Right forelimb (tissue), 1 donor: ENCODE measurements at regions not wholly inside any gene's neighbourhood (a gene's known extent, or its start where the extent isn't known, plus 50 kb on each side); places are given as distances from the start of the nearest gene placed in this dataset.

Experiments used
- DNase-seq: peaks from one replicate; pipeline ENCODE4 v3.0.0-alpha.2; 2018

DNA sequence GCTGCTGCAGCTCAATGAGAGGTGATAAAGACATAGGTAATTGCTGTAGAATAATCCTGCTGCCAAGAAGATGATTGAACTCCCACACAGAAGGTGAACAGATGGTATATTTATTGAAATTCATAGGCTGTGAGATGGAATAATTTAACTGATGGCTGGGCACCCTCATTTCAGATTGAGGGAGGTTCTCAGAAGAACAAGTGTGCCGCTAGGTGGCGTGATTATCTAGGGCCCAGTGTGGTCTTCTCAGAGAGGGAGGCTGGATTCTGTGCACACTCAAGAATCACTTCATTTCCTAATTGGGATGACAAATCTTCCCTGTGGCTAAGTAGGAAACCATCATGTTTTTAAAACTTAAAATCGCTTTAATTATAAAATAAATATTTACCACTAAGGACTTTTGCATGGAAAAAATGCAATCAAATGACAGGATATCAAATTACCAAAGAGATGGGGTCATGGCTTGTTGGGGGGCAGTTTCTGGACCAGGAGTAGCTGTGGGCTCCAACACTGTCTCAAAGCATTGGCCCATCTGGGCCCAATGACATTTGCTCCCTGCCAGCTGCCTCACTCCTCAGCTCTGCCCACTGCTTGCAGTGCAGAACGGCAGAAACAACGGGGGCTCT is 132.3 kb downstream of the SNAPC1 start:
- DNase-seq: peak; percentile 53

DNA sequence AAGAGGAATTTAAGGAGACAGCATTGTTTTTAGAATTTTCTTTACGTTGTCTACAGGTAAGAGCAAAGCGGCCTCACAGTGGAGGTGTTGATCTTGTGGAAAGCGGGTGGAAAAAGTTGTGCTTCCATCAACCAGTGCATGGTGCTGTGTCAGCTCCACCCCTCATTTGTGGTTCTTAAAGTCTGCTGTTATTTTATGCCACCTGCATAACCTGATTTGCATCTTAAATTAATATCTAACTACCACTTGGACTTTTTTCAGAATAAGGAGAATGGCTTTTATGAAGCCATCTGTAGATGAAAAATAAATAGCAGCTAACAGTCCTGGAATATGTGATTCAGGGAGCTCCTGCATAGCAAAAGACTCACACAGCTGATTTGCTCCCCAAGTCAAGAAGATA is 135.1 kb downstream of the SNAPC1 start:
- no peak for DNase-seq

DNA sequence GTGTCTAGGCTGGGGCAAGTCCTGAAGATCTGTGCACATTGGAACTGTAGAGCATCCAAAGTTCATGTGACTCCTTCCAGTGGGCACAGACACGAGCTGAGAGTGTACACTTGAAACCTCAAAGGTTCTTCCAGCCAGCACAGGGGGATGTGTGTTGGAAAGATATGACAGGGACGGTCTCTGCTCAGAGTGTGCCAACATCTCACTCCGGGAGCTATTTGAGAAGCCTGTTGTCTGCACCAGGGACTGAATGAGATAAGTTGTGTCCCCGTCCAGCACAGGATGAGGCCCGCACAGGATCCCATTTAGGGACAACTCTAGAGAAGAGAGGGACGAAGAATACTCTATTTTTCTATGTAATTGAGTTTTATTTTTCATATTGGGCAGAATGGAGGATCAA is 136.3 kb downstream of the SNAPC1 start:
- no peak for DNase-seq

DNA sequence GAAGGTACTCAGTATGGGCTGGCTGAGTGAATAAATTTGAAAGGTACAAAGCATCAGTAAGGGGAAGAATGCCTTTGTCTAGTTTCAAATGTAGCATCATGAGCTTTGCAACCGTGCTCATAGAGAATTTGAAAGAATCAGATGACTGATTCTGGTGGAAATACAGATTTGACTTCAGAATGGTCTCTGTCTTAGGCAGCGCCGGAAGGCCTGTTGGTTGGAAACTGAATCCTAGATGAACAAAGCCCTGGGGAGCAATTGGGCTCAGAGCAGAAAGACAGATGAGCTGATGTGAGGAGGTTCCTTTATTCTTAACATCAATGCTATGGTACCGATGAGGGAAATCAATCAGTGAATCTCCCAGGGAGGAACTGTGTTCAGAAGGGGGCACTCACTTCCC is 137.3 kb downstream of the SNAPC1 start:
- no peak for DNase-seq

DNA sequence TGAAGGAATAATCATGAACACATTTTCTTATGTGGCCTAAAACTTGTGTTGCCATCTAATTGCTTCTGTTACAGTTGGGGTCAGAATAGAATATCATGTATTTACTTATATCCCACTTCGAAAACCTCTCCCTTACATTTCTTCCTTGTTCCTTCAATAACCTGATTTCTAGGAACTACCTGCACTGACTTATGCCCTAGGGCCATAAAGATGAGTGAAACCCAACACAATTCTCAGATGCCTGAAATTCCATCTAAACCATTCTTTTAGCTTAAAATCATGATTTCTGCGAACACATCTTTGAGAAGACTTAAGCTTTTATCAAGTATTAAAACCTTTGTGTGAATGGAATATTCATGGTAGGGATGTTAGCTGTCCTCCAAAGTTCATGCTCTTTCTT is 142.7 kb downstream of the SNAPC1 start:
- DNase-seq: no peak

DNA sequence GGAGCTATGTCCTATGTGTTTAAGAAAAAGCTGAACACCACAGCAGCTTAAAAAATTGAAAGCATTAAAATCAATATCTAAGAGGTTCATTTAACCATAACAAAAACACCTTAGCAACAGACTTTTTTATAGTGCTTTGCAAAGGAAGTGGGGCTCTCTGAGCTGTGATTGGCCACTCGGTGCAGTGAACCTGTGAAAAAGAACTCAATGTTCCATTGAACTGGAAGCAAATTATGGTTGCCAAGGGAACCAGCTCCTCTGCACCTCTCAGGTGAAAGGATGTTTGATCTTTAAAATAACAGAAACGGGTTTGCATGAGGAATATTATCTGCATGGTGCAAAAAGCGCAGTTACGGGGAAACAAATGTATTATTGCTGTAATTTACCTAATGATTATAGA is 149.4 kb downstream of the SNAPC1 start:
- no peak for DNase-seq

DNA sequence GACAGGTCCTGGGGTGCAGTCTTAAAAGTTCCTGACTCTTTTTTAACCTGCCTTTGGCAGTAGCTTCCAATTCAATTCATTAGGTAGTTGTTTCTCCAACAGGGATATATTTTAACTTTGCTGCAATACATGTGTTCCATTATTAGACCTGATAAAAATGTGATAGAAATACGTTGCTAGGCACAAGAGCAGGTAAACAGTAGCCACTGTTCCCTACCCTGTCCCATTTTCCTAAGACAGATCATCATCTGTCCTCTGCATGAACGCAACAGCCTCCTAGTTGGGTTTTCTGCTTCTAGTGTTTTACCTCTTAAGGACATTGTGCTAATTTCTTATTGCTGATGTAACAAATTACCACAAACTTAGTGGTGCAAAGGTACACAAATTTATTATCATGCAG is 156.8 kb downstream of the SNAPC1 start:
- DNase-seq: no peak

DNA sequence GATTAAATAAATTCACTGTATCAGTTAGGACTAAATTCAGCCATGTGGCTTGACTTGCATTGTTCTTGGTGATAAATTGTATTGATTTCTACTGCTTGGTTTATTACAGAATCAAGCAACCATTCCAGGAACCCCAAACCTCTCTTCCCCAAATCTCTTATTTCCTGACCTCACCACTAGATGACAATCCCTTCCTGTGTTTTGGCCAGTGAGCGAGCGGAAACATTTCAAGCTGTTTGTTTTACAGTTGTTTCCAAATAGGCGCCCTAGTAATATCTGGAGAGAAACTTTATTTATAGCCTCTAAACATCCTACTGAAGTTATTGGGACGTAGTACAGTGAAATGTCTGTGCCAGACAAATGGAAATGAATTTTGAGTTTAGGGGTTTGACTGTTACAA is 161.1 kb downstream of the SNAPC1 start:
- no peak for DNase-seq

DNA sequence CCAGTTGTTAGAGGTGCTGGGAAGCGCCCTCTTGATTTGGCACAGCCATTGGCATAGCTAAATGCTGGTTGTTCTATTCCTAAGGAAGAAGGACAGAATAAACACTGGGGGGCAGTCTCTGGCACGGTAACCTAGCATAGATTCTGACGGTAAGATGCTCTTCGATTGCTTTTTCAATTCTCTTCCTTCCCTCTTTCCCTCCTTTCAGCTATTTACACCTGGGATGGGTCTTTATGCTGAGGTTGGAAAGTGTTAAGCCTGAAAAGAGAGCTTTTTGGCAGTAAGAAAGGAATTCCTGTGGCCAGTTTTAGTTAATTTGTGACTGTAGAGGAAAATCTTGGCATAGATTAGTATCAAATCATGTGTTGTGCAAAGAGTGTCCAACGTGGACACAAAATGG is 162.8 kb downstream of the SNAPC1 start:
- DNase-seq: no peak

DNA sequence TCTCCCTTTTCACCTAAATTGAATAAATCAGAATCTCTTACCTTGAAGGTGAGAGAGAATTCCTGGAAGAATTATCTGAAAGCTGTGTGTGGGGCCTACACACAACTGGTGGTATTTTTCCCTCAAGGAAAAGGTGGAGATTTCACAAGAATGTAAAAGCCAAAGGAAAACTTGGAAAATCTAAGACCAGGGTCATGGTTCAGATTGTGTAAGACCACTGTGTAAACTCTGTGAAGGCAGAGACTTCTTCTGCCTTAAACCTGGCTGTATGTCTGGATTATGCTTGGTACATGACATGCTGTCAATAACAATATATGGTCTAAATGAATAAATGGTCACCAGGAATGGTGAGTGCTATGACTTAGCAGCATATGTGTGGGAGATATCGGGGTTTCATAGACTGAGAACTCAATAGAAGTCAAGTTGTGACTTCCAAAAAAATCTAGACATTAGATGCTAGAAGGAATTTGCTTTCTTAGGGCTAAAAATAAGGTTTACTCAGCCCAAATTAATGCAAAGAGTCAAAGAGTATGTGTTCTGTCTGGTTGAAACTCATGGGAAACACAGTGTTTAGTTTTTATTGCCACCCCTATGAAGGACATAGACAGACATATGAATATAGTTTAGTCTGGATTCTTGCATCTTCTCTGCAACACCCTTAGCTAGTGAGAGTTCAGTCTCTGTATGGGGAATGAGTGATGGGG is 163.7 kb downstream of the SNAPC1 start:
- DNase-seq: no peak

DNA sequence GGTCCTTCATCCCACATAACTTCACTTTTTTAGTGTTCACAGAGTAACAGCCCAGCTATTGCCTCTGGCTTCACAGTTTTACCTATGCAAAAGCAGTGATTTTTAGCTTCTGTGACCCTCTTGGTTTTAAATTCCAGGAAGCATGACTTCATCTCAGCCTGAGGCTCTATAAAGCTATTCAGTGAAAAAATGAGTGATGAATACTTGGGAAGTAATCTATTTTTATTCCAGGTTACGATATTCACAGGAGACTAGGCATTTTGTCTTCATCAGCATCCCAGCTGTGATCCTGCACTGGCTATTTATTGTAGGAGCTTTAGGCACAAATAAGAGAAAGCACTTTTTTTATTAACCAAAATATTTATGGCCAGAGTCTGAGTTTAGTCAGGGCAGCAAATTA is 164.8 kb downstream of the SNAPC1 start:
- no peak for DNase-seq

DNA sequence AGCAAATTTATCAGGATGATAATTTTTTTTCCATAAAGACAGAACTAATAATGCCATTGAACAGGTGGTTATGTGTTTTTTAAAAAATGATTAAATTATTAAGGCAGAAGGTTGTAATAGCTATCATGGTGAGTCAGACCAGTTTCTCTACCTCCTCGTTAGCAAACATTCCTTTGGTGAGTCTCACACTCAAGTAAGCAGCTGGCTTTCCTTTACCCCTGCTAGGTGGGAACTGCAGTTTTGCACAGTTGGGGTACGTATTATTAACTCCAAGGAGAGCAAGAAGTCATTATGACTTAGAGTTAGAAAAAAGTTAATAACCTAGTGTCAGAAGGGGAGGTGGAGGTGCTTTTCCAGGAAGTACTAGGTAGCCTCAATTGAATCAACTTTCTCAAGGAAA is 165.3 kb downstream of the SNAPC1 start:
- DNase-seq: no peak

DNA sequence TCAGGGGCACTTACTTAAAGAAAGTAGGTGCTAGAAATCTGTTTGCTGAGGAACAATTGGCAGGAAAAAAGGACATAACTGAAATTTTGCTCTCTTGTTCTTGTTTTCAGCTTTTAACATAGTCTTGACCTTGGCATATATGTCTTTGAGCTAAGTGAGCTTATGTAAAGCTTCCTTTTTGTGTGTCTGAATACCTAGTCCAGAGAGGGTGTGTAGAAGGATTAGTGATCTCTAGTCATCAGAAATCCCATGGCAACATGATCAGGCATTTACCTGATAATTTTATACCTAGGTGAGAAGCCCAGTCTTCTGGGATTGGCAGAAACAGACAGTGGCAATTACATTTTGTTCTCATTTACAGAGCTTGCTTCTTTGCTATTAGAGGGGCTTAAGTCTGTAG is 166.1 kb downstream of the SNAPC1 start:
- no peak for DNase-seq

DNA sequence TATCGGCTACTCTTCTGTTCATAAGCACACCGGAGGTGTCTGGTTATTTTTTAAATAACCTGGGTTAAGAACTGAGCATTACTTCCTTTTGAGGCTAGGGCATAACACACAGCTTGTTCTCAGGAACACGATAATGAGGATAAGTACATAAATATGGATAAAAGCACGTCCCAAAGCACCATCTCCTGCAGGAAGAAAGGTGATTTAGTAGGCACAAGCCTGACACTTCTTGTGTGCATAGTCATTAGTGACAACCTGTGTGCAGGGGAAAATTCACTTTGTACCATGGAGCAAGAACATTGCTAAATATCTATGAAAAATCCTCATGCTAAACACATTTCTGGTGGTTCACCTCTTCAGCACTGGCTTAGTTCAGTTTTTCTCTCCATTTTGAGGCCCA is 166.5 kb downstream of the SNAPC1 start:
- DNase-seq: no peak

DNA sequence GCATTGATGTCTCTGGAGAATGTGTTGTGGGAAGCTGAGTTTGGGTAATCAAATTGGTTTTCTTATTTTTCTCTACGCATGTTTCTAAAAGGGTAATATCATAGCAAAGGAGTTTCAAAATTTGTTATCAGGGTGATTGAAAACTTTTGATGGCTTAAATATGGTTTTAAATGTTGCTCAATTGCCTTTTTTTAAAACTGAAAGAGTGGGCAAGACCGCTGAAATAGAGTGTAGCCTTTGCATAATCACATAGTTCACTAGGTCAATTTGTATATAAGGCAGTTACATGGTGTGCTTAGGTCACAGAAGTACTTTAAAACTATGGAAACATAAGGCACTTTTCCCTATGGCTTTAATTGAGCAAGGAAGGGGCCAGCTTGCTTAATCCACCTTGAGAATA is 167.4 kb downstream of the SNAPC1 start:
- DNase-seq: no peak

DNA sequence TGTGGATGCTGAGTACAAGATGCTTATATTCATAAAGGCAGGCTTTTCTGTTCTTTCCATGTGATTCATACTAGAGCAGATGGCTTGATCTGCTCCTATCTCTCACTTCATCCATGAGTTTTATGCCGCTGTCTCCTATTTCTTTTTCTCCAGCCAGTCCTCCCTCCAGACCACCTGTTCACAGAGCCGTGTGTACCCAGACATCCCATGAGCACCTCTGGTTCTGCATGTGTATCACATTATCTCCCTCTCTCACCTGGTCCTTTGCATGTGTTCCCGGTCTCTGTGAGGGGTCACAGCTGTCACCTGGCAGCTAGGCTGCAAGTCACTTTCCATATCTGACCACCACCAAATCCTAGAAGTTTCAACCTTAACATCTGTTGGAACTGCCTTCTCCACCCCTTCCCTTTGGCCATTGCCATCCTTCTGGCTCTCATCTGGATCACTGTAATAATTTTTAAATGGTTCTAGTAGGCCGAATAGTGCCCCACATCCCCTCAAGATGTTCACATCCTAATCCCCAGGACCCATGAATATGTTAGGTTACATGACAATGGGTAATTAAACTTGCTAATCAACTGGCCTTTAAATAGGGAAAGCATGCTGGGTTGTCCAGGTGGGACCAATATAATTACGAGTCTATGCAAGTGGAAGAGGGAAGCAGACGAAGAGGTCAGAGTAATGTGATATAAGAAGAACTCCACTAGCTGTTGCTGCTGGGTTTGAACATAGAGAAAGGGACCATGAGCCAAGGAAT is 168.1 kb downstream of the SNAPC1 start:
- DNase-seq: no peak

DNA sequence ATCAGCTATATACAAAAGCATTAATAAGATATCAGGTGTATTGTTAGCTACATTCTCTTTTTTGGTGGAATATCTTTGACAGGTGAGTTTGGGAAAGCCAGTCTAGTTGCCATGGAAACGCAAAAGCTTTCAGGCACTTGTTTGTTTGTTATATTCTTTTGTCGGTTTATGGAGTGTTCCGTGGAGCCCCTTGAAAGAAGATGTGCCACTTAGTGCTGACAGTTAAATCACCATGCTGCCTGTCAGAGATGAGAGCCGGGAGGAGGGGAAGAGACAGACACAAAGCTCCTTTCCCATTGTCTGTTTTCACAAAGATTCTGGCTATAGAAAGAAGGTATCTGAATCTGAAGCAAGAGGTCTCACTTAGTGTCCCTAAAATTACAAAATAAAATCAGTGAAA is 170.8 kb downstream of the SNAPC1 start:
- no peak for DNase-seq

DNA sequence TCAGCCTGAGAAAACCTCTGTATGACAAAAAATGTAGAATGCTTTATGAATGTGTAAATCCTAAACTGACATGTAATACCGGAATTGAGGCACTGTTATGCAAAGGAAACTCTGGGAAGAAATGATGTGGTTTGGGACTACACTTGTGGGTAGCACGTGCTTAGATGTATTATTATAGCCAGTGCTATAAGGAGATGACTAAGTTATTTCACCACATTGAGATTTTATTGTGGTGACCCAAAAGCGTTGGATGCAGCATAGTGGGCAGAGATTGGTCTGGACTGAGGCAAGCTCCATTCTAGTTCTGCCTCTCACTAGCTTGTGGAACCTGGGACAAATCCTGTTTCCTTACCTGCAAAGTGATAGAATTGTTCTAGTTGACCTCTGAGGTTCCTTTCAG is 172.2 kb downstream of the SNAPC1 start:
- DNase-seq: no peak

DNA sequence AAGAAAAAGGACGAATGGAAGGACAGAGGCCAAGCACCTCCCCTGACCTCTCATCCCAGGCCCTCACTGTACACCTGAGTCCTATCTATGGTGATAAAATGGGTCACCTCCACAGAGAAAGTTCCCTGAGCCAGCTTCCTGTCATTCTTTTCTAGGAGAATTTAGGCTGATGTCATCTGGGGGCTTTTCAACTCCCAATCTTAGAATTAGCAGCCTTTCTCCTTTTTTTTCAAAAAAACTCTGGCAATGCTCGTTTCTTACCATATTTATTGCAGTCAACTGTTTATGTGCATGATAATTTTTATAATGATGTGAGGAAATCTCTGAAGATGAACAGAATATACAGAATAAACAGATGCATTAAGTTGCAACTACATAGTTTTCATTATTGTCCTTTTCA is 177.6 kb downstream of the SNAPC1 start:
- DNase-seq: no peak

DNA sequence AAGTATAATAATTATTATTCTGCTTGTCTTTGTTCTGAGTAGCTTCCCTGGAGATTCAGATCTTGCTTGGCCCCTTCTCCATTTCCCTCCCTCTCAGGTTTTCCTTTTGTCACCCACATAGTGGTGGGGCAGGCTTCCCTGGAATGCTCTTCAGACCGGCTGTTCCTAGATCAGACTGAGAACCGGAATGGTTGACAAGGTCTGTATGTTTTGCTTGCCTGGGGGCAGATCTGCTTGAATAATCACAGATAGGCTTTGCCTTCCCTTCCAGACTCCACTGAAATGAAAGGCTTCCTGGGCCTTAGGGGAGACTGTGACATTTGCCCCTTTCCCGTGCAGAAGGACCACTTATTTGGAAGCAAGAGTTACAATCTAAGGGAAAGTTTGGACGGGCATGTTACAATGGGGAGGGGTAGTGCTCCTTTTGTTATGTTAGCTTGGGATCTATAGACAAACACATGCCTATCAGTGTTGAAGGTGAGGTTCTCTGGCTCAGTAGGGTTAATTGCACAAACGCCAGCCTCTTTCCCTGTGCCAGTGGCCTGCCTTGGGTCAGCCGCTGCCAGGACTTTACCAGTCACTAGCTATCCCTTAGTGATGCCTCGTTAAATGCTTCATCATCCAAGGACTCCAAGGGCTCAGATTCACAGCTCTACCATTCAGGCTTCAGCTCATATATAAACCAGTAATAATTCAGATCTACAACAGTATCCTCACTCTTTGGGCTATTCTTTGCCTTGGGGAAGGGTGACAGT is 178.6 kb downstream of the SNAPC1 start:
- no peak for DNase-seq

DNA sequence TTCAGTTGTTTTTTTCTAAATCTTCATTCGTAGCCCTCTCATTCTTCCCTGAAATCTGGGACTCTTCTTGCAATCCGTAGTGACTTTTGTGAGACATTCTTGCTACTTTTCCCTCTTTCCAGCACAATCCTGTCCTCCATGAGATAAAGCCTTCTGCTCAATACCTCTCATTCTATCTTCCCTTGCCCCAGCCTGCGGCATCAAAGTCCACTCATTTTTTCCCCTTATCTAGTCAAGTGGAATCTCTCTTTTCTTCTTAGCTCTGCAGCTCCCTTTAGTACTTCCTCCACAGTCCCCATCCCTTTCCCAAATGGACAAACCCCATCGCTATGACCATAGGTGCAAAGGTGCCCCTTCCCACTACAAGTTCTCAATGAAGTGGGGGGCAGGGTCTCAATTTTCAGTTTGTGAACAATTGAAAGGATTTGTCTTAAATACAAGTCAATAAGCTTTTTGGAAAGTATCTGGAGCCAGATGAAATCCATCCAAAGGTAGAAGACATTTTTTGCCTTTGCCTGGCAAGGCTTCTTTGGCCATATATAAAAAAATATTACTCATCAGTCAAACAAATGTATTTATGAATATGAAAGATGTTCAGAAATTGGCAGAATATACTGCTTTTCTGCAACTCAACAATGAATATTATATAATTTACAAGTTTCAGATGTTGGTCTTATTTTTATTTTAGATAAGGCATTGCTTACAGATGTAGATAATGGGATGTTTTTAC is 179.4 kb downstream of the SNAPC1 start:
- no peak for DNase-seq

DNA sequence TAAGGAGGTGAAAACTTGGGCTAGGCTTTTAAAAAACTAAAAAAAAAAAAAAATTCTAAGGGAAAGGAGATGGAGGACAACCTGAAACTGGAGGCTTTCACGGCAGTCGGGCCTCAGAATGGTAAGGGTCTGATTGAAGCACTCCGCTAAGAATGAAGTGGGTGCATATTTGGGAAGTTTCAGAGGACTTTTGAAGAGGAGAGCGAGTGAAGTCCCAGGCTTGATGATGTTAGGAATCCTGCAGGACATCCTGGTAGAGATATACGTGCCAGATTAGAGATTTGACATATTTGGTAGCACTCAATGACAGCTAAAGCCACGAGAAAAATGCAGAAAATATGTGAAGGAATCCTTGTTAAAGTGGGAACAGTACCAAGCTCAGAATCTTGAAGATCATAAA is 186.2 kb downstream of the SNAPC1 start:
- no peak for DNase-seq

DNA sequence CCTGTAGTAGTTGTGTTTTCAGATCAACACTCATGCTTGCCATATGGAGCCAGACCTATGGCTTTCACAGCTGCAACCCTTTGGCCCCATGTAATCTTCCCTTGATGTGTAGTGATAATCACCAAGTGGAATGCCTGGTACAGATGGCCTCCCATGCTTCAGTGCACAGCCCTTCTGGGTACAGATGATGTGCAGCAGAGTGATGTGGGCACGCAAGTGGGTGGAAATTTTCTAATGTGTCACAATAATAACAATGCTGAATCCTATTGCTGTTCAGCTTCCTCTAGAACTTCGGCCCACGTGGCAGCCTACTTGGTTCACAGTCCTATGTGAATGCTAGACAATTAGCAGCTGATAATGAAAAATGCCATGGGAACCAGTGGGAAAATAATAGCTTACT is 188.1 kb downstream of the SNAPC1 start:
- no peak for DNase-seq
